ENCODE measurements at regions not wholly inside any gene's neighbourhood (a gene's known extent, or its start where the extent isn't known, plus 50 kb on each side); places are given as distances from the start of the nearest gene placed in this dataset.

GRCh38 chr2:120528693-120529076, 182.7 kb downstream of the INHBB start:
- H2AFZ ChIP-seq (ENCODE audit: low read depth, low read length) = no peak overlapping the region
- no peaks in the 10 kb centered on the region for H4K20me1 ChIP-seq (ENCODE audit: insufficient read depth, low read length)
- FAIRE-seq (no peak), DNase-seq (ENCODE audit: low read depth) (no peak)
- no peaks in the 10 kb centered on the region for H3K36me3 ChIP-seq (ENCODE audit: insufficient read depth, low read length)
- H3K9ac ChIP-seq (ENCODE audit: low read length) = no peak overlapping the region
- no peaks in the 10 kb centered on the region for H3K9me3 ChIP-seq (ENCODE audit: insufficient read depth, low read depth, low read length)
- H3K4me3 Mint-ChIP-seq (ENCODE audit: unreplicated experiment) = no peak overlapping the region
- H3K4me3 ChIP-seq (ENCODE audit: insufficient read depth, low read depth, low read length) = no peak overlapping the region
- peaks cover 5% of the 10 kb centered on the region for H3K4me1 ChIP-seq (ENCODE audit: insufficient read depth, low read length)
- H3K27ac ChIP-seq (ENCODE audit: low read depth, low read length) = no peak overlapping the region
- no peak overlapping the region for H3K27ac Mint-ChIP-seq (ENCODE audit: unreplicated experiment)
- H3K79me2 ChIP-seq (ENCODE audit: insufficient read depth, low read length) = no peaks in the 10 kb centered on the region
- H3K9me3 Mint-ChIP-seq (ENCODE audit: unreplicated experiment) = peaks cover 2% of the 10 kb centered on the region
- TF ChIP-seq CTCF (IDR thresholded peaks at IDR 0.05; ENCODE audit: insufficient read depth, low read depth, low read length) (no peak), EZH2 (IDR thresholded peaks at IDR 0.05; ENCODE audit: insufficient read depth, low read length) (no peak)
- peaks cover 16% of the 10 kb centered on the region for H3K4me1 Mint-ChIP-seq (ENCODE audit: low read depth, unreplicated experiment)
- H3K27me3 Mint-ChIP-seq (ENCODE audit: low read depth, unreplicated experiment) = peaks cover 50% of the 10 kb centered on the region
- no peak overlapping the region for H3K4me2 ChIP-seq (ENCODE audit: low read length)
- H3K27me3 ChIP-seq (ENCODE audit: insufficient read depth, low read length) = peaks cover 66% of the 10 kb centered on the region
- no peaks in the 10 kb centered on the region for H3K36me3 Mint-ChIP-seq (ENCODE audit: low read depth, unreplicated experiment)

- H3K4me3 ChIP-seq (ENCODE audit: insufficient read depth, low read depth, low read length) = no peak overlapping the region
- H3K27me3 Mint-ChIP-seq (ENCODE audit: low read depth, unreplicated experiment) = peaks cover 43% of the 10 kb centered on the region
- H3K27ac ChIP-seq (ENCODE audit: low read depth, low read length) = no peak overlapping the region
- H3K36me3 ChIP-seq (ENCODE audit: insufficient read depth, low read length) = no peaks in the 10 kb centered on the region
- FAIRE-seq (no peak), DNase-seq (ENCODE audit: low read depth) (no peak)
- H3K4me1 Mint-ChIP-seq (ENCODE audit: low read depth, unreplicated experiment) = peaks cover 10% of the 10 kb centered on the region
- peaks cover 52% of the 10 kb centered on the region for H3K27me3 ChIP-seq (ENCODE audit: insufficient read depth, low read length)
- H3K36me3 Mint-ChIP-seq (ENCODE audit: low read depth, unreplicated experiment) = no peaks in the 10 kb centered on the region
- no peak overlapping the region for H3K4me3 Mint-ChIP-seq (ENCODE audit: unreplicated experiment)
- peaks cover 2% of the 10 kb centered on the region for H3K9me3 Mint-ChIP-seq (ENCODE audit: unreplicated experiment)
- no peak overlapping the region for H3K4me2 ChIP-seq (ENCODE audit: low read length)
- H4K20me1 ChIP-seq (ENCODE audit: insufficient read depth, low read length) = no peaks in the 10 kb centered on the region
- no peaks in the 10 kb centered on the region for H3K9me3 ChIP-seq (ENCODE audit: insufficient read depth, low read depth, low read length)
- H3K79me2 ChIP-seq (ENCODE audit: insufficient read depth, low read length) = no peaks in the 10 kb centered on the region
- H3K9ac ChIP-seq (ENCODE audit: low read length) = no peak overlapping the region
- TF ChIP-seq CTCF (IDR thresholded peaks at IDR 0.05; ENCODE audit: insufficient read depth, low read depth, low read length) = no peak
- no peak for TF ChIP-seq EZH2 (IDR thresholded peaks at IDR 0.05; ENCODE audit: insufficient read depth, low read length)
- no peaks in the 10 kb centered on the region for H3K4me1 ChIP-seq (ENCODE audit: insufficient read depth, low read length)
- no peak overlapping the region for H2AFZ ChIP-seq (ENCODE audit: low read depth, low read length)
- no peak overlapping the region for H3K27ac Mint-ChIP-seq (ENCODE audit: unreplicated experiment)
These were observed 184.8 kb downstream of the INHBB start for GRCh38 chr2:120530781-120531180.

DNA sequence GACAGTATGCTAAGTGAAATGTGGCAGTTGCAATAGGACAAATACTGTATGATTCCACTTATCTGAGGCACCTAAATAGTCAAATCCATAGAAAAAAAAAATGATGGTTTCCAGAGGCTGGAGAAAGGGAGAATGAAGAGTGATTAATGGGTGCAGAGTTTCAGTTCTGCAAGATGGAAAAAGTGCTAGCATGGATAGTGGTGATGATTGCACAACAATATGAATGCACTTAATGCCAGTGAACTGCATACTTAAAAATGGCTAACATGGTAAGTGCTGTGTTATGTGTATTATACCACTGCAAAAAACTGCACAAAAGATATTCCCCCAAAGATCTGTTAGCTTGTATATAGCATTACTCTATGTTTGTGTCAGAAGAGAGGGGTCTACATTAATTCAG, 185.4 kb downstream of the INHBB start:
- no peak for FAIRE-seq
- Histone ChIP-seq H4K20me1 (ENCODE audit: insufficient read depth, low read length) (no peaks in the 10 kb centered on the region), H3K27me3 (ENCODE audit: insufficient read depth, low read length) (peaks cover 47% of the 10 kb centered on the region), H3K9ac (ENCODE audit: low read length) (no peak overlapping the region), H3K36me3 (ENCODE audit: insufficient read depth, low read length) (no peaks in the 10 kb centered on the region), H3K4me1 (ENCODE audit: insufficient read depth, low read length) (no peaks in the 10 kb centered on the region), H2AFZ (ENCODE audit: low read depth, low read length) (no peak overlapping the region), H3K27ac (ENCODE audit: low read depth, low read length) (no peak overlapping the region), H3K4me2 (ENCODE audit: low read length) (no peak overlapping the region), H3K4me3 (ENCODE audit: insufficient read depth, low read depth, low read length) (no peak overlapping the region), H3K79me2 (ENCODE audit: insufficient read depth, low read length) (no peaks in the 10 kb centered on the region), H3K9me3 (ENCODE audit: insufficient read depth, low read depth, low read length) (no peaks in the 10 kb centered on the region)
- H3K36me3 Mint-ChIP-seq (ENCODE audit: low read depth, unreplicated experiment) = no peaks in the 10 kb centered on the region
- H3K27me3 Mint-ChIP-seq (ENCODE audit: low read depth, unreplicated experiment) = peaks cover 45% of the 10 kb centered on the region
- peaks cover 2% of the 10 kb centered on the region for H3K9me3 Mint-ChIP-seq (ENCODE audit: unreplicated experiment)
- H3K4me3 Mint-ChIP-seq (ENCODE audit: unreplicated experiment) = no peak overlapping the region
- DNase-seq (ENCODE audit: low read depth) = no peak
- no peak for TF ChIP-seq CTCF (IDR thresholded peaks at IDR 0.05; ENCODE audit: insufficient read depth, low read depth, low read length)
- TF ChIP-seq EZH2 (IDR thresholded peaks at IDR 0.05; ENCODE audit: insufficient read depth, low read length) = no peak
- no peak overlapping the region for H3K27ac Mint-ChIP-seq (ENCODE audit: unreplicated experiment)
- peaks cover 8% of the 10 kb centered on the region for H3K4me1 Mint-ChIP-seq (ENCODE audit: low read depth, unreplicated experiment)

All from astrocyte (in vitro differentiated cells and primary cell).